ENCODE measurements at regions not wholly inside any gene's neighbourhood (a gene's known extent, or its start where the extent isn't known, plus 50 kb on each side); places are given as distances from the start of the nearest gene placed in this dataset.

DNA sequence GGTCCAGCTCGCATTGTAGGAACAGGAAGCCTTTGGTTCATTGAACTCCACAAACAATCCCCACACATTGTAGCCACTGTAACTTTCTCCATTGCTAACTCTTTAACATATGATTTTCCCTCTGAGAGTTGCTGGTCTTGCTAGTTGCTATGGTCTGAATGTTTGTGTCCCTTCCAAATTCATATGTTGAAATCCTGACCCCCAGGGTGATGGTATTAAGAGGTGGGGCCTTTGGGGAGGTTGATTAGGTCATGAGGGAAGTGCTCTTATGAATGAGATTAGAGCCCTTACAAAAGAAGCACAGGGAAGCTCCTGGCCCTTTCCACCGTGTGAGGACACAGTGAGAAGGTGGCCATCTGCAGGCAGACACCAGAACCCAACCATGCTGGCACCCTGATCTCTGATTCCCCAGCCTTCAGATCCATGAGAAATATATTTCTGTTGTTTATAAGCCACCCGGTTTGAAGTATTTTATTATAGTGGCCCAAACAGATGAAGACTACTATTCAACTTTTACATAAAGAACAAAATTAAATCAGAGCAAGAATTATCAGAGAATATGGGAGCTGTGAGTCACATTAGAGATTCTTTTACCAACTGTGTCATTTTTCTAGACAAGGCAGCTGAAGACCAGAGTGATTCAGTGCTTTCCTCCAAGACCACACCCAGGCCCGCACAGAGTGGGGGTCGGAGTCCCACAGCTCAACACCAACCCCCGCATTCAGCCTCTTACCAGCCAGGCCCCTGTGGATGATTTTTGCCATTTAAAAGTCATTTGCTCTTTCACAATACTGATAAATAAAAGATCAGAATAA lies 143.0 kb downstream of the SAMD5 start:
- no peak for TF ChIP-seq CTCF (IDR thresholded peaks at IDR 0.05)
- TF ChIP-seq ZFX (IDR thresholded peaks at IDR 0.05; ENCODE audit: borderline replicate concordance) = no peak
